GM12878 (cell line): ENCODE measurements at regions not wholly inside any gene's neighbourhood (a gene's known extent, or its start where the extent isn't known, plus 50 kb on each side); places are given as distances from the start of the nearest gene placed in this dataset.

ENCODE experiments used
- CTCF ChIP-seq, 3 experiments: IDR thresholded peaks in 2 of 3; conservative IDR thresholded peaks in 1 of 3; 2 replicates each; pipeline ENCODE4 v1.5.1; 2011; ENCODE audit warnings: low read depth in 3 of 3, low read length in 3 of 3, mild to moderate bottlenecking in 3 of 3, control low read depth in 2 of 3, moderate library complexity in 2 of 3, inconsistent platforms in 1 of 3, mixed read lengths in 1 of 3; ENCODE audit not compliant: control insufficient read depth in 2 of 3, insufficient read depth in 1 of 3; ENCODE audit errors: extremely low read depth in 1 of 3
- EZH2 ChIP-seq: IDR thresholded peaks from 2 replicates; pipeline ENCODE4 v1.6.1; 2012; ENCODE audit warnings: low read depth, mild to moderate bottlenecking, control low read depth, inconsistent platforms, low read length, borderline replicate concordance; ENCODE audit not compliant: control insufficient read depth

GRCh38 chr4:144206711-144207110, 66.2 kb upstream of the GYPA start:
- TF ChIP-seq CTCF (IDR thresholded peaks at IDR 0.05 in 2 of 3, conservative IDR thresholded peaks at IDR 0.05 in 1 of 3; ENCODE audit: control insufficient read depth in 2 of 3, extremely low read depth in 1 of 3, insufficient read depth in 1 of 3, low read depth in 3 of 3, low read length in 3 of 3), result no peak
- TF ChIP-seq EZH2, result no peak
